ENCODE measurements at regions not wholly inside any gene's neighbourhood (a gene's known extent, or its start where the extent isn't known, plus 50 kb on each side); places are given as distances from the start of the nearest gene placed in this dataset.

DNA sequence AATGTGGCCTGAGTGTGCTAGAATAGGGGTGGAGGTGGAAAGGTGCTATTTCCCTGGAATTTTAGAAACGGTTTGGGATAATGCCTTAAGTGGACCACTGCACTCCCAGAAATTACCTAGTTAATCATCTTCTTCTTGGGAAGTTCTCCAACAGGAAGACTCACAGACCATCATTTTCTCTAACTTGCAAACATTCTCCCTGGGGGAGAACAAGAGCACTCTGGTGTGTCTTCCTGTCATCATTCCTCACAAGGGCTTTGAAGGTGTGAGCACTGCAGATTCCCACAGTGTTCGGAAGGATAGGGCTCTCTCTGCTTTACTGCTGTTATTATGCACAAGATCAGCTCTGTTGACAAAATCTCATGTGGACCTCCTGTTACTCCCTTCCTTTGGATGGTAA lies 54.9 kb upstream of the TSPAN2 start:
- 0 out of 2 replicates have a peak overlapping the region, but pooled peaks have one; percentile 32 for H2BK120ac ChIP-seq (ENCODE audit: low read depth, low read length)
- H3K4me3 ChIP-seq (ENCODE audit: insufficient read depth, low read depth, low read length): no peak overlapping the region
- no peak overlapping the region for H3K18ac ChIP-seq (ENCODE audit: low read depth, low read length)
- POLR2A ChIA-PET (ENCODE audit: unreplicated experiment): no interaction called here
- no peak overlapping the region for H2BK5ac ChIP-seq (ENCODE audit: low read depth, low read length, poor library complexity, severe bottlenecking)
- H4K8ac ChIP-seq (ENCODE audit: low read depth in 2 of 2, low read length in 2 of 2): no peak overlapping the region
- no peak overlapping the region for H2AFZ ChIP-seq (replicated peaks; ENCODE audit: low read length, poor library complexity)
- H3K36me3 ChIP-seq (ENCODE audit: control insufficient read depth, insufficient read depth, low read length): no peaks in the 10 kb centered on the region
- no peak overlapping the region for H2BK15ac ChIP-seq (ENCODE audit: low read depth, low read length)
- CTCF ChIA-PET: no interaction called here
- ATAC-seq (ENCODE audit: low read depth) (no peak), DNase-seq (no peak)
- H4K20me1 ChIP-seq (ENCODE audit: insufficient read depth, low read length): no peaks in the 10 kb centered on the region
- in situ Hi-C loops (cut with MboI; ENCODE audit: low sequenced_read_pairs): no loop called here
- H3K9me1 ChIP-seq (ENCODE audit: insufficient read depth, low read length): peaks cover 11% of the 10 kb centered on the region; the same call in 1 of the 2 replicates
- H3K9ac ChIP-seq (ENCODE audit: low read depth, low read length): no peak overlapping the region
- no peak overlapping the region for H3K27ac ChIP-seq (ENCODE audit: insufficient read depth, low read length)
- H3K27me3 ChIP-seq (ENCODE audit: control insufficient read depth, insufficient read depth, low read length): no peaks in the 10 kb centered on the region
- 0 out of 2 replicates have a peak overlapping the region, but pooled peaks have one; percentile 4 for H3K23ac ChIP-seq (ENCODE audit: low read depth, low read length)
- no peaks in the 10 kb centered on the region for H3K9me3 ChIP-seq (ENCODE audit: control insufficient read depth, insufficient read depth, low read length)
- no peak overlapping the region for H3K56ac ChIP-seq (ENCODE audit: extremely low read depth, insufficient read depth, low read length)
- no peak overlapping the region for H4K91ac ChIP-seq (ENCODE audit: insufficient read depth, low read depth, low read length)
- no peaks in the 10 kb centered on the region for H3K79me1 ChIP-seq (ENCODE audit: low read depth in 1 of 2, low read length in 2 of 2)
- WGBS, 2 experiments (ENCODE audit: extremely low coverage in 2 of 2, insufficient read length in 1 of 2): no CpG with 5 or more reads among the region's 2 CpGs
- H4K5ac ChIP-seq (ENCODE audit: low read depth, low read length): no peak overlapping the region
- TF ChIP-seq POLR2A (IDR thresholded peaks at IDR 0.05; ENCODE audit: low read depth, low read length) (no peak), RAD21 (IDR thresholded peaks at IDR 0.05; ENCODE audit: low read length) (no peak), MXI1 (IDR thresholded peaks at IDR 0.05; ENCODE audit: borderline replicate concordance, low read depth, low read length) (no peak), CHD1 (IDR thresholded peaks at IDR 0.05; ENCODE audit: low read depth, low read length) (no peak), MAZ (IDR thresholded peaks at IDR 0.05; ENCODE audit: borderline replicate concordance, low read depth, low read length) (no peak), CEBPB (IDR thresholded peaks at IDR 0.05; ENCODE audit: low read depth, low read length) (no peak)
- TF ChIP-seq, protein P1, sequence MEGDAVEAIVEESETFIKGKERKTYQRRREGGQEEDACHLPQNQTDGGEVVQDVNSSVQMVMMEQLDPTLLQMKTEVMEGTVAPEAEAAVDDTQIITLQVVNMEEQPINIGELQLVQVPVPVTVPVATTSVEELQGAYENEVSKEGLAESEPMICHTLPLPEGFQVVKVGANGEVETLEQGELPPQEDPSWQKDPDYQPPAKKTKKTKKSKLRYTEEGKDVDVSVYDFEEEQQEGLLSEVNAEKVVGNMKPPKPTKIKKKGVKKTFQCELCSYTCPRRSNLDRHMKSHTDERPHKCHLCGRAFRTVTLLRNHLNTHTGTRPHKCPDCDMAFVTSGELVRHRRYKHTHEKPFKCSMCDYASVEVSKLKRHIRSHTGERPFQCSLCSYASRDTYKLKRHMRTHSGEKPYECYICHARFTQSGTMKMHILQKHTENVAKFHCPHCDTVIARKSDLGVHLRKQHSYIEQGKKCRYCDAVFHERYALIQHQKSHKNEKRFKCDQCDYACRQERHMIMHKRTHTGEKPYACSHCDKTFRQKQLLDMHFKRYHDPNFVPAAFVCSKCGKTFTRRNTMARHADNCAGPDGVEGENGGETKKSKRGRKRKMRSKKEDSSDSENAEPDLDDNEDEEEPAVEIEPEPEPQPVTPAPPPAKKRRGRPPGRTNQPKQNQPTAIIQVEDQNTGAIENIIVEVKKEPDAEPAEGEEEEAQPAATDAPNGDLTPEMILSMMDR (conservative IDR thresholded peaks at IDR 0.05; ENCODE audit: low read depth, low read length): no peak
- TF ChIP-seq, protein P2, sequence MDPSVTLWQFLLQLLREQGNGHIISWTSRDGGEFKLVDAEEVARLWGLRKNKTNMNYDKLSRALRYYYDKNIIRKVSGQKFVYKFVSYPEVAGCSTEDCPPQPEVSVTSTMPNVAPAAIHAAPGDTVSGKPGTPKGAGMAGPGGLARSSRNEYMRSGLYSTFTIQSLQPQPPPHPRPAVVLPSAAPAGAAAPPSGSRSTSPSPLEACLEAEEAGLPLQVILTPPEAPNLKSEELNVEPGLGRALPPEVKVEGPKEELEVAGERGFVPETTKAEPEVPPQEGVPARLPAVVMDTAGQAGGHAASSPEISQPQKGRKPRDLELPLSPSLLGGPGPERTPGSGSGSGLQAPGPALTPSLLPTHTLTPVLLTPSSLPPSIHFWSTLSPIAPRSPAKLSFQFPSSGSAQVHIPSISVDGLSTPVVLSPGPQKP (IDR thresholded peaks at IDR 0.05; ENCODE audit: borderline replicate concordance, low read depth, low read length): no peak
- no peak overlapping the region for H2AK9ac ChIP-seq (replicated peaks; ENCODE audit: low read depth, low read length, poor library complexity)
- BruUV-seq (replicated peaks): no TSS peak
- intact Hi-C loops (cut with micrococcal nuclease): loop anchor here (5.0 kb wide), 1 partner anchor 93 kb away; no protein-coding TSS in a partner anchor
- H3K4me1 ChIP-seq (ENCODE audit: control insufficient read depth, insufficient read depth, low read length): peaks cover 8% of the 10 kb centered on the region
- H3K14ac ChIP-seq (replicated peaks; ENCODE audit: low read depth, low read length): peak overlapping the region; percentile 69; the same call in 1 of the 2 replicates
- H3K4ac ChIP-seq (ENCODE audit: low read depth, low read length): no peak overlapping the region; the same call in 1 of the 2 replicates
- peak overlapping the region; percentile 60; the same call in 1 of the 2 replicates for H2BK20ac ChIP-seq (ENCODE audit: low read depth, low read length)
- H2AK5ac ChIP-seq (ENCODE audit: low read depth, low read length): no peak overlapping the region
- dilution Hi-C loops (cut with HindIII; ENCODE audit: low sequenced_read_pairs, unreplicated experiment): loop anchor here (25.0 kb wide), 1 partner anchor 443 kb away; no protein-coding TSS in a partner anchor
- no peak overlapping the region for H3K4me2 ChIP-seq (ENCODE audit: low read depth, low read length)
